ENCODE measurements at regions not wholly inside any gene's neighbourhood (a gene's known extent, or its start where the extent isn't known, plus 50 kb on each side); places are given as distances from the start of the nearest gene placed in this dataset.

DNA sequence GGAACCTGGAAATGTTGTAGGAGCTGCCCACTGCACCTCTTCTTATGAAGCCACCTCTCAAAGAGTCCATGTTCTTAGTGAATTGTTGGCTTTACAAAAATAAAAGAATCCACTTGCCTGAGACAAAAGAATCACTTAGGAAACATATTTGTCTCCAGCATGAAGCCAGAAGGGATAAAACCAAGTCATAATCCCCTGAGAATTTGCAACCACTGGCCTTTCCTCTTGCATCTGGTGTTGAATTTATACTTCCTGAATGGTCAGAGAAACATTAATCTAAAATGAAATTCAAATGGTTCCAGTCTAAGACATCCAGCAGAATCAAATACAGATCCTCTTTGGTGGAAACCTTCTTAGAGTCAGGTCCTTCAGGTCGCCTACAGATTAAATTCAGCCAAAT is 192.5 kb upstream of the ECI2 start:
- TF ChIP-seq CTCF (IDR thresholded peaks at IDR 0.05; ENCODE audit: low read depth, low read length) (no peak), POLR2A (IDR thresholded peaks at IDR 0.05; ENCODE audit: extremely low read depth, insufficient read length) (no peak)
- TF ChIP-seq, protein P1, sequence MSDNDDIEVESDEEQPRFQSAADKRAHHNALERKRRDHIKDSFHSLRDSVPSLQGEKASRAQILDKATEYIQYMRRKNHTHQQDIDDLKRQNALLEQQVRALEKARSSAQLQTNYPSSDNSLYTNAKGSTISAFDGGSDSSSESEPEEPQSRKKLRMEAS (IDR thresholded peaks at IDR 0.05; ENCODE audit: low read depth, low read length), result no peak
